HG03159 (cell line): ENCODE measurements at regions not wholly inside any gene's neighbourhood (a gene's known extent, or its start where the extent isn't known, plus 50 kb on each side); places are given as distances from the start of the nearest gene placed in this dataset.

ENCODE experiments used
- ATAC-seq: cut with Tn5 transposase; IDR thresholded peaks from one replicate; pipeline ENCODE4 v1.9.1; 2021; ENCODE audit warnings: mild to moderate bottlenecking, moderate library complexity; ENCODE audit not compliant: unreplicated experiment

GRCh38 chr18:28961669-28962228, 784.8 kb upstream of the CDH2 start:
- ATAC-seq: no peak

- ATAC-seq: no peak
Measured at GRCh38 chr18:28960146-28960545, 783.2 kb upstream of the CDH2 start.

GRCh38 chr18:28952339-28952738, 775.4 kb upstream of the CDH2 start:
- ATAC-seq: no peak

GRCh38 chr18:28947900-28948299, 771.0 kb upstream of the CDH2 start:
- no peak for ATAC-seq

- ATAC-seq: no peak
Measured at GRCh38 chr18:28946471-28946870, 769.5 kb upstream of the CDH2 start.

DNA sequence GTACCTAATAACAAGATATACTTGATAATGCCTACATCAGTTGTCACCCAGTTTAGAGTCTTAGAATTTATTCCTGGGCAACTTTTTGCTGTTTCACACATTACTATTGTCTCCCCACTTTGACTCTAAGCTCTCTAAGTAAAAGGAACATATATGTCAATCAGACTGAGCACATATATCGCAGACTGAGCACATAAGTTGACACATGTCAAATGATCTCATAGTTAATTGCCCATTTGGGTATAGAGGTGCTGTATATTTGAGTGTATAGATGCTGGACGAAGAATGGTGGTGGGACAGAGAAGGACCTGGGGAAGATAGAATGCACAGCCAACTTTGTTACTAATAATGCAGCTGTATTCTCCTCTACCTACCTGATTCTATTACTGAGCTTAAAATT, 746.0 kb upstream of the CDH2 start:
- ATAC-seq: no peak

DNA sequence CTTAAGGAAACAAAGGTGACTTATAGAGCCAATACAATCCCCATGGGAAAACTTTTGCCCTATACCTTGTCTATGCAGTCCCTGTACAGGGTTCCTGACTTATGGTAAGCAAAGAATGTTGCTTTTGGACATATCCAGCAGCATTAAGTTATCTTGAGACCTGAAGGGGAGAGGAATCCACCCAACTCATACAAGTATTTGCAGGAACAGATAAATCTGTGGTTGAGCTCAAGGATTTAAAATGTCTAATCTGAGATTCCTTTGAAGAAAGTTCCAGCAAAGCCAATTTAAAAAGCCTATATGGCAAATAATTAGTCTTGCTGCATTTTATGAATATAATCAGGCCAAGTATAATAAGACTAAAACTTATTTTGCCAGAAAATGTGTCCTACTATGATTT, 739.5 kb upstream of the CDH2 start:
- no peak for ATAC-seq

- ATAC-seq: no peak
Measured at GRCh38 chr18:28905509-28905908, 728.6 kb upstream of the CDH2 start.

GRCh38 chr18:28904789-28905364, 727.9 kb upstream of the CDH2 start:
- ATAC-seq: no peak

GRCh38 chr18:28903306-28903705, 726.4 kb upstream of the CDH2 start:
- no peak for ATAC-seq

GRCh38 chr18:28890791-28891190, 713.9 kb upstream of the CDH2 start:
- no peak for ATAC-seq

DNA sequence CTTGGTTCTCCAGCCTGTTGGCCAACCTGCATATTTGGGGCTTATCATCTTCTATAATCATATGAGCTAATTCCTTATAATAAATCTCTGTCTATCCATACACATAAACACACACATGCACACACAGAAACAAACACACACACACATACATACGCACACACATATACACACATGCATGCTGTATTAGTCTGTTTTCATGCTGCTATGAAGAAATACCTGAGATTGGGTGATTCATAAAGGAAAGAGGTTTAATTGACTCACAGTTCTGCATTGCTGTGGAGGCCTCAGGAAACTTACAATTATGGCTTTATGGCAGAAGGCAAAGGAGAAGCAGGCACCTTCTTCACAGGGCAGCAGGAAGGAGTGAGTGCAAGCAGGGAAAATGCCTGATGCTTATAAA, 707.4 kb upstream of the CDH2 start:
- ATAC-seq: no peak

- no peak for ATAC-seq
Measured at GRCh38 chr18:28880856-28881255, 703.9 kb upstream of the CDH2 start.

GRCh38 chr18:28875059-28875458, 698.1 kb upstream of the CDH2 start:
- ATAC-seq: no peak

- ATAC-seq: no peak
Measured at GRCh38 chr18:28863396-28863795, 686.5 kb upstream of the CDH2 start.

DNA sequence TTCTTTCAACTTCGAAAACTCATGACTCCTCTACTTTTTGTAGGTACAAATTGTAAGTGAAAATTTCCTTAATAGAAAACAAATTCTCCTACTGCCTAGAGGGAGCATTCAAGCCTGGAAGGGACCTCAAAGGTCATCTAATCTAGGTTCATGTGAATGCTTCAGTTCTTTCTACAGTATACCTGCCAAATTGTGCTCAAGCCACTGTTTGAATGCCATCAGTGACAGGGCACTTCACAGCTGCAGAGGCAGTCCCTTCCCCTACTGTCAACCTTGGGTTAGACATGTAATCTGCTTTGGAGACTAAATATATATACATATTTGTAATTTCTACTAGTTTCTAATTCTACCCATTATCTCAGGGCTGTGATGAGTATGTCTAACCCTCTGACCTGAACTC, 681.3 kb upstream of the CDH2 start:
- no peak for ATAC-seq

DNA sequence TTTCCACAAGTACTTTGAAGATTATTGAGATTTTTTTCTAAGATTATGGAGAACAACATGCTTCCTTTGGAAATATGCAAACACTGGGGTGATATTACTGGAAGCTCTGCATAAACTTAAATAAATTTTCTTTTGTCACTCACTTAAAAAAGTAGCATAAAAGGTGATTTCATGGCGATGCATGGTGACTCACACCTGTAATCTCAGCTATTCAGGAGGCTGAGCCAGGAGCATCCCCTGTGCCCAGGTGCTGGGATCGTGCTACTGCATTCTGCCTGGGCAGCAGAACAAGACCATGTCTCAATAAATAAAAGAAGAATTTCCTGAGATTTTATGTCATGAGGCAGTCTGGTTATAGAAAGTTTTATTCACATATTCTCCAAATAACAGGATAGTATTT, 679.1 kb upstream of the CDH2 start:
- ATAC-seq: no peak

- no peak for ATAC-seq
Measured at GRCh38 chr18:28855524-28855923, 678.6 kb upstream of the CDH2 start.

- no peak for ATAC-seq
Measured at GRCh38 chr18:28854964-28855363, 678.0 kb upstream of the CDH2 start.

- no peak for ATAC-seq
Measured at GRCh38 chr18:28846958-28847357, 670.0 kb upstream of the CDH2 start.

- ATAC-seq: no peak
Measured at GRCh38 chr18:28837100-28837499, 660.2 kb upstream of the CDH2 start.

GRCh38 chr18:28834889-28835288, 658.0 kb upstream of the CDH2 start:
- no peak for ATAC-seq

DNA sequence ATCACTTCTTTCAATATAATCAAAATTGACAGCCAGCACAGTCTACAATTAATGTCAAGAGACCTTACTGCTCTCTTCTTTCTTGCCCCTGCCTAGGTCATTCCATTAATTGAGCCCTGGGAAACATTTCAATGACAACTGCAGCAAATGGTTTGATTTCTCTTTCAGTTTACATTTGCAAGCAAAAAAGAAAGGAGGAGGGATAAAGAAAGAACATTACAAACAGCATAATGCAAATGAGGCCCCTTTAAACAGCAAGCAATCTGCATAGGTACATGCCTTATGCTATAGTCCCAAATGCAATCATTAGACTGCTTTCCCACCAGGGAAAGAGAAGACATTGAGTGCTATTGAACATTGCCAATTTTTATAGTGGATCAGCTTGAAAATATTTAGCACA, 655.0 kb upstream of the CDH2 start:
- ATAC-seq: no peak
